ENCODE measurements at regions not wholly inside any gene's neighbourhood (a gene's known extent, or its start where the extent isn't known, plus 50 kb on each side); places are given as distances from the start of the nearest gene placed in this dataset.

DNA sequence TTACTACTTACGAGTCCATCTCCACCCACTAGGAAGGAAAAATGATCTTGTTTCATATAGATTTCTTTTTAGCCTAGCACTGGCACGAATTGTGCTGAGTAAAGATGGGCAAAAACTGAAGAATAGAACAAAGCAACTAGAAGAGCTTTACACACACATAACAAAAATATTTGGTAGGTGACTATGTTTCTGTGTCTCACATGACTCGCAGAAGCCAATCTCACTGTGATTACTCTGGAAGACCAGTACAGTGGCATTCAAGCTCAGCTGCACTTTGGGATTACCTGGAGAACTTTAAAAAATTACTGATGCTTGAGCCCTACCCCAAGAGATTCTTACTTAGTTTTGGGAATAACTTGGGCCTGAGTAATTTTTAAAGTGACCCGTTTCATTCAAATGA is 378.7 kb downstream of the METTL4 start:
- intact Hi-C loops (cut with micrococcal nuclease) = no loop called here
- no peaks in the 10 kb centered on the region for H3K79me2 ChIP-seq (ENCODE audit: insufficient read depth, low read length)
- no TSS peak for BruUV-seq (replicated peaks)
- DNase-seq (ENCODE audit: low read depth, low spot score) = no peak
- no peak for TF ChIP-seq EZH2phosphoT487 (IDR thresholded peaks at IDR 0.05; ENCODE audit: borderline replicate concordance)
- no peak for TF ChIP-seq ZNF274 (IDR thresholded peaks at IDR 0.05; ENCODE audit: low read depth, low read length)
- no peak for TF ChIP-seq RAD21 (IDR thresholded peaks at IDR 0.05; ENCODE audit: low read depth)
- no peak for TF ChIP-seq TCF7L2 (IDR thresholded peaks at IDR 0.05; ENCODE audit: borderline replicate concordance, extremely low read depth, insufficient read depth, insufficient read length)
- TF ChIP-seq EGR1 (IDR thresholded peaks at IDR 0.05; ENCODE audit: low read depth) = no peak
- TF ChIP-seq, protein P1, sequence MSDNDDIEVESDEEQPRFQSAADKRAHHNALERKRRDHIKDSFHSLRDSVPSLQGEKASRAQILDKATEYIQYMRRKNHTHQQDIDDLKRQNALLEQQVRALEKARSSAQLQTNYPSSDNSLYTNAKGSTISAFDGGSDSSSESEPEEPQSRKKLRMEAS (IDR thresholded peaks at IDR 0.05) = no peak
- TF ChIP-seq JUND (IDR thresholded peaks at IDR 0.05) = no peak
- TF ChIP-seq, protein P2, sequence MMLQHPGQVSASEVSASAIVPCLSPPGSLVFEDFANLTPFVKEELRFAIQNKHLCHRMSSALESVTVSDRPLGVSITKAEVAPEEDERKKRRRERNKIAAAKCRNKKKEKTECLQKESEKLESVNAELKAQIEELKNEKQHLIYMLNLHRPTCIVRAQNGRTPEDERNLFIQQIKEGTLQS (IDR thresholded peaks at IDR 0.05) = no peak
- no peak overlapping the region for H3K4me3 ChIP-seq (replicated peaks in 1 of 2; ENCODE audit: low read depth in 1 of 2, low read length in 2 of 2)
- H3K4me1 ChIP-seq (ENCODE audit: control insufficient read depth in 1 of 2, insufficient read depth in 2 of 2, low read length in 2 of 2) = no peaks in the 10 kb centered on the region
- no peaks in the 10 kb centered on the region for H3K27me3 ChIP-seq (ENCODE audit: insufficient read depth, low read length)
- H3K27ac ChIP-seq (ENCODE audit: low read depth, low read length) = no peak overlapping the region
- ChIA-PET POLR2A (no interaction called here), CTCF (no interaction called here), RAD21 (ENCODE audit: low non-redundant PET in 1 of 2, low total read pairs in 2 of 2, uncharacterized antibody in 2 of 2, unreplicated experiment in 2 of 2) (no interaction called here)
- no peaks in the 10 kb centered on the region for H3K9me3 ChIP-seq (ENCODE audit: control insufficient read depth in 1 of 2, insufficient read depth in 1 of 2, low read depth in 1 of 2, low read length in 2 of 2)
- H2AFZ ChIP-seq (ENCODE audit: low read depth, low read length, poor library complexity, severe bottlenecking) = no peak overlapping the region
- no peak for ATAC-seq
- H3K9ac ChIP-seq (ENCODE audit: low read length) = no peak overlapping the region
- no peak overlapping the region for H3K4me2 ChIP-seq (ENCODE audit: low read length)
- H4K20me1 ChIP-seq (ENCODE audit: insufficient read depth) = no peaks in the 10 kb centered on the region
- H3K36me3 ChIP-seq (ENCODE audit: control insufficient read depth in 1 of 2, insufficient read depth in 2 of 2, low read length in 2 of 2) = no peaks in the 10 kb centered on the region
- no peaks in the 10 kb centered on the region for H3K9me2 ChIP-seq (ENCODE audit: insufficient read depth)

DNA sequence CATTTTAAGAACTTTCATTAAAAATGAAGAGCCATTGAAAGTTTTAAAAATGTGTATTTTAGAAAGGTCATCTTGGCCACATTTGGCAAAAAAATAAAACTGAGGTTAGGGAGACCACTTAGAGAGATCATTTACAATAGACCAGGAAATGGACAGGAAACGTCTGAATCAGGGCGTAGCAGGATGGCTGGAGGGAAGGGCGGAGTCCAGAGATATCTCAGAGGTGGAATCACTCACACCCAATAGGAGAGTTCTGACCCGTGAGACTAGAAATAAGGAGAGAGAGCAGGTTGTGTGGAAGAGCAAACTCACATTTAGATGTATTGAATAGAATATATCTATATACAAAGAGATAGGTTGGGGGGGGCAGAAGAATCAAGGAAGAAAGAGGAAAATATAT is 373.4 kb downstream of the METTL4 start:
- no peak overlapping the region for H3K9ac ChIP-seq (ENCODE audit: low read length)
- no peaks in the 10 kb centered on the region for H3K79me2 ChIP-seq (ENCODE audit: insufficient read depth, low read length)
- no peak overlapping the region for H3K27ac ChIP-seq (ENCODE audit: low read depth, low read length)
- POLR2A ChIA-PET = no interaction called here
- TF ChIP-seq, protein P2 (IDR thresholded peaks at IDR 0.05) = no peak
- TF ChIP-seq CBX3 (IDR thresholded peaks at IDR 0.05; ENCODE audit: low read depth) (no peak), ZBTB33 (IDR thresholded peaks at IDR 0.05; ENCODE audit: extremely low read depth, insufficient replicate concordance, low read length) (no peak), JUND (IDR thresholded peaks at IDR 0.05) (no peak), FOSL1 (IDR thresholded peaks at IDR 0.05; ENCODE audit: low read depth) (no peak), TCF7L2 (IDR thresholded peaks at IDR 0.05; ENCODE audit: borderline replicate concordance, extremely low read depth, insufficient read depth, insufficient read length) (no peak), YY1 (IDR thresholded peaks at IDR 0.05; ENCODE audit: extremely low read depth, insufficient replicate concordance, low read depth, low read length) (no peak), EGR1 (IDR thresholded peaks at IDR 0.05; ENCODE audit: low read depth) (no peak)
- TF ChIP-seq, protein P1 (IDR thresholded peaks at IDR 0.05) = no peak
- DNase-seq (ENCODE audit: low read depth, low spot score) (no peak), ATAC-seq (no peak)
- H3K36me3 ChIP-seq (ENCODE audit: control insufficient read depth in 1 of 2, insufficient read depth in 2 of 2, low read length in 2 of 2) = no peaks in the 10 kb centered on the region
- no peaks in the 10 kb centered on the region for H3K4me1 ChIP-seq (ENCODE audit: control insufficient read depth in 1 of 2, insufficient read depth in 2 of 2, low read length in 2 of 2)
- no peak overlapping the region for H3K4me2 ChIP-seq (ENCODE audit: low read length)
- CTCF ChIA-PET = no interaction called here
- RAD21 ChIA-PET (ENCODE audit: low non-redundant PET in 1 of 2, low total read pairs in 2 of 2, uncharacterized antibody in 2 of 2, unreplicated experiment in 2 of 2) = no interaction called here
- H3K9me2 ChIP-seq (ENCODE audit: insufficient read depth) = no peaks in the 10 kb centered on the region
- no TSS peak for BruUV-seq (replicated peaks)
- H2AFZ ChIP-seq (ENCODE audit: low read depth, low read length, poor library complexity, severe bottlenecking) = no peak overlapping the region
- H3K4me3 ChIP-seq (replicated peaks in 1 of 2; ENCODE audit: low read depth in 1 of 2, low read length in 2 of 2) = no peak overlapping the region
- intact Hi-C loops (cut with micrococcal nuclease) = no loop called here
- H3K27me3 ChIP-seq (ENCODE audit: insufficient read depth, low read length) = no peaks in the 10 kb centered on the region
- no peaks in the 10 kb centered on the region for H4K20me1 ChIP-seq (ENCODE audit: insufficient read depth)
- H3K9me3 ChIP-seq (ENCODE audit: control insufficient read depth in 1 of 2, insufficient read depth in 1 of 2, low read depth in 1 of 2, low read length in 2 of 2) = no peaks in the 10 kb centered on the region
